NT2/D1 (cell line): ENCODE measurements at regions not wholly inside any gene's neighbourhood (a gene's known extent, or its start where the extent isn't known, plus 50 kb on each side); places are given as distances from the start of the nearest gene placed in this dataset.

Source experiments
- DNase-seq: peaks from one replicate; pipeline ENCODE4 v3.0.0-alpha.2; 2011; ENCODE audit warnings: low read depth, low spot score
- H3K27me3 ChIP-seq: 2 replicates; pipeline ENCODE4 v1.6.0; 2011; ENCODE audit warnings: mild to moderate bottlenecking; ENCODE audit not compliant: insufficient read length, insufficient read depth
- H3K36me3 ChIP-seq: 2 replicates; pipeline ENCODE4 v1.6.1; 2011; ENCODE audit warnings: mild to moderate bottlenecking, low read length, mixed read lengths; ENCODE audit not compliant: insufficient read depth, insufficient read length
- H3K4me1 ChIP-seq: 2 replicates; pipeline ENCODE4 v1.5.1; 2011; ENCODE audit not compliant: insufficient read depth, insufficient read length
- H3K4me3 ChIP-seq: 2 replicates; pipeline ENCODE4 v1.5.1; 2011; ENCODE audit warnings: low read depth; ENCODE audit not compliant: insufficient read length
- H3K9ac ChIP-seq: 2 replicates; pipeline ENCODE4 v1.6.0; 2011; ENCODE audit warnings: low read depth; ENCODE audit not compliant: insufficient read length
- H3K9me3 ChIP-seq: 2 replicates; pipeline ENCODE4 v1.5.1; 2011; ENCODE audit warnings: mild to moderate bottlenecking, low read length; ENCODE audit not compliant: insufficient read depth
- SUZ12 ChIP-seq: IDR thresholded peaks from 2 replicates; pipeline ENCODE4 v1.6.1; 2011; ENCODE audit not compliant: insufficient read length, insufficient read depth; ENCODE audit errors: extremely low read depth
- YY1 ChIP-seq: IDR thresholded peaks from 2 replicates; pipeline ENCODE4 v1.6.1; 2011; ENCODE audit not compliant: insufficient read length, insufficient read depth
- ZNF274 ChIP-seq: IDR thresholded peaks from 2 replicates; pipeline ENCODE4 v1.6.1; 2011; ENCODE audit warnings: mild to moderate bottlenecking, low read depth, low read length

GRCh38 chr7:132677918-132678317 lies 101.6 kb upstream of the PLXNA4 start:
- Histone ChIP-seq H3K4me1 (no peaks in the 10 kb centered on the region), H3K27me3 (no peaks in the 10 kb centered on the region), H3K9me3 (0 out of 2 replicates have a peak, but pooled peaks cover 5% of the 10 kb centered on the region), H3K36me3 (no peaks in the 10 kb centered on the region), H3K4me3 (no peak overlapping the region), H3K9ac (no peak overlapping the region)
- DNase-seq, result no peak
- TF ChIP-seq SUZ12, result no peak
- TF ChIP-seq YY1, result no peak
- no peak for TF ChIP-seq ZNF274

- Histone ChIP-seq H3K36me3 (no peaks in the 10 kb centered on the region), H3K9me3 (no peaks in the 10 kb centered on the region), H3K4me1 (no peaks in the 10 kb centered on the region), H3K27me3 (no peaks in the 10 kb centered on the region), H3K9ac (no peak overlapping the region), H3K4me3 (no peak overlapping the region)
- no peak for TF ChIP-seq SUZ12
- no peak for TF ChIP-seq ZNF274
- no peak for TF ChIP-seq YY1
- DNase-seq, result no peak
Observed at GRCh38 chr7:132672200-132672990, 96.1 kb upstream of the PLXNA4 start.

GRCh38 chr7:132666774-132667172 lies 90.5 kb upstream of the PLXNA4 start:
- Histone ChIP-seq H3K27me3 (no peaks in the 10 kb centered on the region), H3K9ac (no peak overlapping the region), H3K4me3 (no peak overlapping the region), H3K4me1 (no peaks in the 10 kb centered on the region), H3K36me3 (no peaks in the 10 kb centered on the region), H3K9me3 (no peaks in the 10 kb centered on the region)
- TF ChIP-seq ZNF274 (no peak), SUZ12 (no peak), YY1 (no peak)
- DNase-seq, result no peak

- H3K27me3 ChIP-seq, result no peaks in the 10 kb centered on the region
- no peak for DNase-seq
- H3K36me3 ChIP-seq, result no peaks in the 10 kb centered on the region
- no peak overlapping the region for H3K4me3 ChIP-seq
- H3K9ac ChIP-seq, result no peak overlapping the region
- TF ChIP-seq YY1 (no peak), ZNF274 (no peak), SUZ12 (no peak)
- H3K9me3 ChIP-seq, result no peaks in the 10 kb centered on the region
- H3K4me1 ChIP-seq, result no peaks in the 10 kb centered on the region
Observed at GRCh38 chr7:132666071-132666773, 90.0 kb upstream of the PLXNA4 start.

GRCh38 chr7:132656846-132657776 lies 80.8 kb upstream of the PLXNA4 start:
- DNase-seq, result no peak
- no peaks in the 10 kb centered on the region for H3K36me3 ChIP-seq
- H3K4me1 ChIP-seq, result no peaks in the 10 kb centered on the region
- no peak overlapping the region for H3K4me3 ChIP-seq
- H3K9me3 ChIP-seq, result no peaks in the 10 kb centered on the region; the same call in 1 of the 2 replicates
- H3K27me3 ChIP-seq, result no peaks in the 10 kb centered on the region
- H3K9ac ChIP-seq, result no peak overlapping the region
- TF ChIP-seq YY1 (no peak), ZNF274 (no peak), SUZ12 (no peak)

GRCh38 chr7:132656341-132656740 lies 80.1 kb upstream of the PLXNA4 start:
- H3K9ac ChIP-seq, result no peak overlapping the region
- TF ChIP-seq YY1 (no peak), SUZ12 (no peak)
- no peaks in the 10 kb centered on the region for H3K36me3 ChIP-seq
- no peaks in the 10 kb centered on the region; the same call in 1 of the 2 replicates for H3K9me3 ChIP-seq
- no peaks in the 10 kb centered on the region for H3K4me1 ChIP-seq
- DNase-seq, result no peak
- no peak overlapping the region for H3K4me3 ChIP-seq
- H3K27me3 ChIP-seq, result no peaks in the 10 kb centered on the region
